ENCODE measurements at regions not wholly inside any gene's neighbourhood (a gene's known extent, or its start where the extent isn't known, plus 50 kb on each side); places are given as distances from the start of the nearest gene placed in this dataset.

- TF ChIP-seq POLR2A (IDR thresholded peaks at IDR 0.05): no peak
- TF ChIP-seq CTCF (IDR thresholded peaks at IDR 0.05): no peak
Observed at GRCh38 chrX:138157850-138158249, 553.7 kb downstream of the FGF13 start.
